Transverse colon (tissue), 4 donors: ENCODE measurements at regions not wholly inside any gene's neighbourhood (a gene's known extent, or its start where the extent isn't known, plus 50 kb on each side); places are given as distances from the start of the nearest gene placed in this dataset.
"Not testable (repeated sequence)": the region's sequence is repeated elsewhere in the genome, so short reads cannot be mapped to it uniquely, and the experiment has no call there.

Source experiments
- DNase-seq: peaks from one replicate; pipeline ENCODE4 v3.0.0-alpha.2; 2019
- H3K27ac ChIP-seq, 4 donors: fragments of 200-600 bp; sonication (generic); 2 replicates each; pipeline ENCODE4 v1.5.1; 2016 to 2018; ENCODE audit warnings: inconsistent platforms in 4 of 4
- H3K27me3 ChIP-seq: fragments of 200-600 bp; sonication (generic); 2 replicates; pipeline ENCODE4 v1.5.1; 2017; ENCODE audit warnings: inconsistent platforms
- H3K36me3 ChIP-seq, 4 donors: fragments of 200-600 bp; sonication (generic); 2 replicates each; pipeline ENCODE4 v1.5.1; 2017 to 2019; ENCODE audit warnings: inconsistent platforms in 4 of 4
- H3K4me1 ChIP-seq, 4 donors: fragments of 200-600 bp; sonication (generic); 2 replicates each; pipeline ENCODE4 v1.5.1; 2017 to 2020; ENCODE audit warnings: inconsistent platforms in 4 of 4
- H3K4me3 ChIP-seq, 4 donors: fragments of 200-600 bp; sonication (generic); 1 replicate in 1 of 4; 2 replicates in 3 of 4; pipeline versions ENCODE4 v1.5.1 to v1.6.1; 2017 to 2019; ENCODE audit warnings: inconsistent platforms in 4 of 4
- H3K9me3 ChIP-seq, 2 donors: fragments of 200-600 bp; sonication (generic); 2 replicates each; pipeline ENCODE4 v1.5.1; 2017 to 2019; ENCODE audit warnings: inconsistent platforms in 2 of 2
- EP300 ChIP-seq: sonication (generic); formaldehyde crosslinking; IDR thresholded peaks from one replicate; pipeline ENCODE4 v1.6.1; 2017; ENCODE audit warnings: antibody characterized with exemption, low read depth
- POLR2A ChIP-seq: fragments of 450-650 bp; IDR thresholded peaks from one replicate; pipeline ENCODE4 v1.6.1; 2016; ENCODE audit warnings: antibody characterized with exemption, mild to moderate bottlenecking, moderate library complexity
- POLR2AphosphoS5 ChIP-seq, 3 donors: sonication (generic); formaldehyde crosslinking; IDR thresholded peaks; one replicate each; pipeline ENCODE4 v1.6.1; 2016; ENCODE audit warnings: antibody characterized with exemption in 3 of 3
- WGBS, 2 donors: methylation state at CpG; one replicate each; pipeline ENCODE4 v1.1.5; 2018; ENCODE audit warnings: low coverage in 1 of 2; 5-methylcytosine and 5-hydroxymethylcytosine counted together
- in situ Hi-C, 4 donors: fragments of 200-750 bp; cut with MboI; loops; one replicate each; pipeline versions ENCODE4 v1.15.0 to v1.15.1; 2017; ENCODE audit warnings: low sequenced_read_pairs in 3 of 4, low pct_ligation_motif_present in 1 of 4, low pct_unique_long_range_greater_than_20kb in 1 of 4
- intact Hi-C: fragments of 100-400 bp; cut with DNase I; formaldehyde crosslinking; loops from one replicate; pipeline ENCODE4 v1.15.1; 2023; ENCODE audit warnings: low total_unique reads
- TF ChIP-seq, protein P1 (sequence below), 5 experiments: fragments of 200-600 bp in 3 of 5; fragments of 450-650 bp in 2 of 5; sonication (generic) in 3 of 5; IDR thresholded peaks; 1 replicate in 2 of 5; 2 replicates in 3 of 5; pipeline ENCODE4 v1.5.1; 2016 to 2017; ENCODE audit warnings: antibody characterized with exemption in 5 of 5, inconsistent platforms in 3 of 5, mild to moderate bottlenecking in 2 of 5, moderate library complexity in 1 of 5

DNA sequence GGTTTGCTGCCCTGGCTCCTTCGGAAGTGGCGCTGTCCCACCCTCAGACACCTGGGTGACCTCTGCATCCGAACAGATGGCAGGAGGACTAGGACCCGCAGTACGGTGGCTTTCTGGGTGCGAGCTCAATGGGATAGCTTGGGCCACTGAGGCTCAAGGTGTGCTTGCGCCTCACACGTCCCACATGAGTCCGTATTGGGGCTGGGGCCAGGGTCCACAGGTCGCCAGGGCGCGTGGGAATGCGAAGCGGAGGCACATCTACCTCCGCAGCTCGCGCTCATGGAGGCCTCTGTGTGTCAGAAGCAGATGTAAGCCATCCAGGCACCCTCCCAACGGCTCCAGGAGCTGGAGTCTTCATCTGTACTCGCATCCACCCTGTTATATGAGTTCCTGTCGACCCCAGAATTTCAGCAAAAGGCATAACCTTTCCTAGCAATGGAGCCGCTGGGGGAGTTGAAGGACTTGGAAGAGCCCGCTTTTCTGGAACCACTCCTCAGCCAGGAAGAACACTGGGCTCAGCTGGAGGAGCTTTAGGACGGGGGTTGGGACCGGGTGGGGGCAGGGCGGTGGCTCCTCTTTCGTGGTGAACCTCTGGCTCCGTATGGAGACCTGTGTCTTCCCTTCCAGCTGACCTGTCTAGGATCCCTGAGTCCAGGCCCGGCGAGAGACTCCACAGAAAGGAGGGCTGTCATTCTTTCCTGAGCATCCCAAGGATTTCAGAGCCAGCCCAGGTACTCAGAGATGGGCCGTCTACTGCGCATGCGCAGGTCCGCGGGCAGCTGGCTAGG is 1932.8 kb upstream of the DEFB115 start:
- H3K27me3 ChIP-seq: peaks cover 60% of the 10 kb centered on the region
- H3K27ac ChIP-seq, H3K4me1 ChIP-seq, in situ Hi-C loops, intact Hi-C loops, H3K4me3 ChIP-seq, H3K9me3 ChIP-seq, DNase-seq, H3K36me3 ChIP-seq: not testable (repeated sequence)
- 75% methylated on average over 33 of the region's 34 CpGs; no CpG with 5 or more reads in 1 of the 2 donors for WGBS, 2 donors

DNA sequence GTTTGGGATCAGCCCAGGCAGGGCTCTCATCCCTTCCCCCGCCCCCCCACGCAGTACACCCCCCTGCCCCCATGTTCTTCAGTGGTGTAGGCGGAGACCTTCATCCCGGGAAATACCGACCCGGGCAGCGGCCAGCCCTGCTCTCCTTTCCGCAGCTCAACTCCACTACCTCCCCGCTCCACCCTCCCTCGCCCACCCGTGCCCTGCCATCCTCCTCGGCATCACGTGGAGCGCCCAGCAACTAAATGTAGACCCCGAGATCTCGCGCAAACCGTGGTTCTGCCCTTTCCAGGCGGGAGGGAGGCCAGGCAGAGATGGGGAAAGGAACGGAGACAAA is 1932.2 kb upstream of the DEFB115 start:
- 75 to 87% methylated on average over 4 to 20 of the region's 20 CpGs for WGBS, 2 donors
- TF ChIP-seq, protein P1, sequence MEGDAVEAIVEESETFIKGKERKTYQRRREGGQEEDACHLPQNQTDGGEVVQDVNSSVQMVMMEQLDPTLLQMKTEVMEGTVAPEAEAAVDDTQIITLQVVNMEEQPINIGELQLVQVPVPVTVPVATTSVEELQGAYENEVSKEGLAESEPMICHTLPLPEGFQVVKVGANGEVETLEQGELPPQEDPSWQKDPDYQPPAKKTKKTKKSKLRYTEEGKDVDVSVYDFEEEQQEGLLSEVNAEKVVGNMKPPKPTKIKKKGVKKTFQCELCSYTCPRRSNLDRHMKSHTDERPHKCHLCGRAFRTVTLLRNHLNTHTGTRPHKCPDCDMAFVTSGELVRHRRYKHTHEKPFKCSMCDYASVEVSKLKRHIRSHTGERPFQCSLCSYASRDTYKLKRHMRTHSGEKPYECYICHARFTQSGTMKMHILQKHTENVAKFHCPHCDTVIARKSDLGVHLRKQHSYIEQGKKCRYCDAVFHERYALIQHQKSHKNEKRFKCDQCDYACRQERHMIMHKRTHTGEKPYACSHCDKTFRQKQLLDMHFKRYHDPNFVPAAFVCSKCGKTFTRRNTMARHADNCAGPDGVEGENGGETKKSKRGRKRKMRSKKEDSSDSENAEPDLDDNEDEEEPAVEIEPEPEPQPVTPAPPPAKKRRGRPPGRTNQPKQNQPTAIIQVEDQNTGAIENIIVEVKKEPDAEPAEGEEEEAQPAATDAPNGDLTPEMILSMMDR (IDR thresholded peaks at IDR 0.05): no peak
- TF ChIP-seq POLR2AphosphoS5 (IDR thresholded peaks at IDR 0.05): no peak
- TF ChIP-seq POLR2A: no peak
- TF ChIP-seq EP300: no peak
- Histone ChIP-seq H3K9me3 (no peaks in the 10 kb centered on the region), H3K36me3 (no peaks in the 10 kb centered on the region), H3K27ac (no peak overlapping the region), H3K4me3 (no peak overlapping the region), H3K27me3 (peaks cover 54% of the 10 kb centered on the region), H3K4me1 (no peaks in the 10 kb centered on the region)
- in situ Hi-C loops (no loop called here), intact Hi-C loops (no loop called here)
- DNase-seq: no peak

DNA sequence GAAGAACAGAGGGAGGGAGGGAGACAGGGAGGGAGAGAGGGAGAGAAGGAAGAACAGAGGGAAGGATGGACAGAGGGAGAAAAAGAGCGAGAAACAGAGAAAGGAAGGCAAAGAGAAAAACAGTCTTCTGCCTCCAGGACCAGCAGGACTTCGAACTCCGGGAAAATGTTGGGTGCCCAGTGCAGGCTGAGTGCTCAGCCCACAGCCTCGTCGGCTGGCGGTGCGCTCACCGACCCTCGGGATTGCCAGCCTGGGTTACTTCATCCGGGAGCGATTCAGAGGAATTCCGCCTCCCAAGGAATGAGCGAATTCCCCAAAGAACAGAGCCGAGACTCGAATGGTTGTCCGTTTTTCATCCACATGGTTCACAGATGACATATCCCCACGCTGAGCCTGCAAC is 1931.7 kb upstream of the DEFB115 start:
- intact Hi-C loops, H3K36me3 ChIP-seq, in situ Hi-C loops, H3K9me3 ChIP-seq, H3K27ac ChIP-seq, H3K4me1 ChIP-seq, H3K4me3 ChIP-seq, DNase-seq: not testable (repeated sequence)
- 78 to 87% methylated on average over 6 to 16 of the region's 17 CpGs for WGBS, 2 donors
- peaks cover 49% of the 10 kb centered on the region for H3K27me3 ChIP-seq

DNA sequence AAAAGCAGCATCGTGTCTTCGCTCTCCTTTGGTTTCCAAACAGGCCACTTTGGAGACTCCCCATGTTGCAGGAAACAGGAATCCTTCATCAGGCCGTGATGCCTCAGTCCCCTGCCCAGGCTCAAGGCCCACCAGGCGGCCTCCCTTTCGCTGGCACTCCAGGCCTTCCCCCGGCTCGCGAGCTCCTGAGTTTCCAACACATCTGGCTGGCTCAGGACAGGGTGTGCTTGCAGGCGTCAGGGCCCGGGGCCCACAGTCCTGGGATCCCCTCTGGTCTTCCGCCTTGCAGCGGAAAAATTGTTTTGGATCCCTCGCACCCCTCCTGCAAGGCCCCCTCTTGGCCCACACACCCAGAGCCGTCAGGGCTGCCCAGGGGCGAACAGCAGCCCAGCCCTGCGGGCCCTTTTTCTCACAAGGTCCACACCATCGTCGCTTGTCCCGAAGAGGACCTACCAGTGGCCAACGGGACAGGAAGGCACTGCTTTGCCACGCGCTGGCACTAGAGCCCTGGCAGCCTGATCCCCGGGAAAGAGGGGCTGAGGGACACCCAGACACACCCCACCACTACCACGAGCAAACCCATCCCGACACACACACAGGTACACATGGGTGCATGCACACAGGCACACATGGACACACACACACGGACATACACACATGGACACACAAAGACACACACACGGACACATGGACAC is 1930.9 kb upstream of the DEFB115 start:
- TF ChIP-seq POLR2AphosphoS5 (IDR thresholded peaks at IDR 0.05): no peak
- no peak for TF ChIP-seq EP300
- TF ChIP-seq POLR2A: no peak
- Histone ChIP-seq H3K9me3 (peaks cover 0 to 6% of the 10 kb centered on the region in 2 donors), H3K36me3 (no peaks in the 10 kb centered on the region), H3K4me1 (no peaks in the 10 kb centered on the region), H3K4me3 (no peak overlapping the region), H3K27ac (no peak overlapping the region), H3K27me3 (peaks cover 48% of the 10 kb centered on the region)
- 71 to 76% methylated on average over 21 to 27 of the region's 27 CpGs for WGBS, 2 donors
- in situ Hi-C loops (no loop called here), intact Hi-C loops (no loop called here)
- DNase-seq: no peak

DNA sequence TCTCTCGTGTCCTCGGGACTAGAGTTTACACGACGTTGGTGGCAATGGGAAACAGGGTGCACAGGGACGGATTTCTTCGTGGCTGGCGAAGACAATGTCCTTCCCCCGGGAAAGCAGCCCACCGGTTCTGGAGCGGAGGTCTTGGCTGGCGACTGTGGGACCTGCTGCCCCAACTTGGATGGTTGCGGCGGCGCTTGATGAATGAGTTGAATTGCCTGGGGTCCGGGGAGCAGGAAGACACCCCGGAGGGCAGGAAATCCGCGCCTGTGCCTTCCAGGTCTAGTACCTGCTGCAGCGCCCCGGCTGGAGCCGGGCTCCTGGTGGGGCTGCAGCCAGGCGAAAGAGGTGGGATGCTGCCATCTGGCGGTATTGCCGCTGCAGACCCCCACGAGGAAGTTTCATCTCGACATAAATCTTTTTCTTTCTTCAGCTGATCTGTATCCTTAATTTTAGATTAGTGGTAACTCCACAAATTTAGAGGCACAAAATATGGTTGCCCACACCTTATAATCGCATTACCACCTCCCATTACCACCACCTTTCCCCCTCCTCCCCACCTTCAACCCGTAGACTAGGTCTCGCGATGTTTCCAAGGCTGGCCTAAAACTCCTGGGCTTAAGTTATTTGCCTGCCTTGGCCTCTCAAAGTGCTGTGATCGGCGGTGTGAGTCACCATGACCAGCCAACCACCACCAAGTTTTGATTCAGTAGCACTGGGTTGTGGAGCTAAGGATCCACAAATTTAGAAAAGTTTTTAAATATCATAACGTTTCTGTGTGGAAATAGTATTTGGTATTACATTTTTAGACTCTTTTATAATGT is 1929.7 kb upstream of the DEFB115 start:
- H3K27me3 ChIP-seq: peaks cover 45% of the 10 kb centered on the region
- H3K4me3 ChIP-seq, DNase-seq, in situ Hi-C loops, intact Hi-C loops, H3K27ac ChIP-seq, H3K4me1 ChIP-seq, H3K36me3 ChIP-seq, H3K9me3 ChIP-seq: not testable (repeated sequence)
- 53 to 67% methylated on average over 20 to 33 of the region's 33 CpGs for WGBS, 2 donors
- TF ChIP-seq, protein P1 (IDR thresholded peaks at IDR 0.05): peak in 3 of 5 experiments; percentile 24 to 39 (median 35)

DNA sequence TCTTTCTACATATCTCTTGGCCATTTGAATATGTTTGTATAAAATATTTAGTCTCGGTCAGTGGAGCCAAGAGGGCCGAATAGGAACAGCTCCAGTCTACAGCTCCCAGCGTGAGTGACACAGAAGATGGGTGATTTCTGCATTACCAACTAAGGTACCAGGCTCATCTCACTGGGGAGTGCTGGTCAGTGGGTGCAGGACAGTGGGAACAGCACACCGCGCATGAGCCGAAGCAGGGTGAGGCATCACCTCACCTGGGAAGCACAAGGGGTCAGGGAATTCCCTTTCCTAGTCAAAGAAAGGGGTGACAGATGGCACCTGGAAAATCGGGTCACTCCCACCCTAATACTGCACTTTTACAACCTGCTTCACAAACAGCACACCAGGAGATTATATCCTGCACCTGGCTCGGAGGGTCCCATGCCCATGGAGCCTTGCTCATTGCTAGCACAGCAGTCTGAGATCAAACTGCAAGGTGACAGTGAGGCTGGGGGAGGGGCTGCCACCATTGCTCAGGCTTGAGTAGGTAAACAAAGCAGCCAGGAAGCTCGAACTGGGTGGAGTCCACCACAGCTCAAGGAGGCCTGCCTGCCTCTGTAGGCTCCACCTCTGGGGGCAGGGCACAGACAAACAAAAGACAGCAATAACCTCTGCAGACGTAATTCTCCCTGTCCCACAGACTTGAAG is 1926.9 kb upstream of the DEFB115 start:
- H3K4me1 ChIP-seq, H3K9me3 ChIP-seq, H3K4me3 ChIP-seq, DNase-seq, in situ Hi-C loops, H3K36me3 ChIP-seq, H3K27ac ChIP-seq, intact Hi-C loops: not testable (repeated sequence)
- 54 to 56% methylated on average over 9 to 10 of the region's 10 CpGs for WGBS, 2 donors
- H3K27me3 ChIP-seq: peaks cover 23% of the 10 kb centered on the region
